Suppressor macrophage treated with lipopolysaccharide for 1 hour (primary cell): ENCODE measurements at regions not wholly inside any gene's neighbourhood (a gene's known extent, or its start where the extent isn't known, plus 50 kb on each side); places are given as distances from the start of the nearest gene placed in this dataset.

ENCODE experiments used
- DNase-seq, 3 donors: peaks; one replicate each; pipeline ENCODE4 v3.0.0-alpha.2; 2020 to 2022

- DNase-seq = no peak
Measured at GRCh38 chr18:7358989-7359726, 128.3 kb downstream of the LRRC30 start.

- DNase-seq = no peak
Measured at GRCh38 chr18:7360606-7361170, 129.8 kb downstream of the LRRC30 start.

DNA sequence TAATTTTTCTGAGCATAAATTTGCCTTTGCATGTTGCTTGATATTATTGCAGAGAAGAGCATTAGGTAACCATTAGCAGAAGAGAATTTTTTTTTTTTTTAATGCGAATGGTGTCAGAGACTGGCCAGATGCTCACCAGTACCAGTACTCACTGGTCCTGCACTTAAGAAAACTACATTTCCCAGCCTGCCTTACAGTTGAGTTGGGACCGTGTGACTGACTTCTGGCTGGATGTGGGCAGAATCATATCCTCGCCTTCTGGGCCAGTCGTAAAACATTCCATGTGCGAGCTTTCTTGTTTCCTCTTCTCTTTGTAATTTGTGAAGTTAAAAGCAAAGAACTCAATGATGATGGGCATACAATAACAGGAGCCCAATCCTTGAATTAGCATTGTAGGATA lies 132.4 kb downstream of the LRRC30 start:
- DNase-seq = no peak

DNA sequence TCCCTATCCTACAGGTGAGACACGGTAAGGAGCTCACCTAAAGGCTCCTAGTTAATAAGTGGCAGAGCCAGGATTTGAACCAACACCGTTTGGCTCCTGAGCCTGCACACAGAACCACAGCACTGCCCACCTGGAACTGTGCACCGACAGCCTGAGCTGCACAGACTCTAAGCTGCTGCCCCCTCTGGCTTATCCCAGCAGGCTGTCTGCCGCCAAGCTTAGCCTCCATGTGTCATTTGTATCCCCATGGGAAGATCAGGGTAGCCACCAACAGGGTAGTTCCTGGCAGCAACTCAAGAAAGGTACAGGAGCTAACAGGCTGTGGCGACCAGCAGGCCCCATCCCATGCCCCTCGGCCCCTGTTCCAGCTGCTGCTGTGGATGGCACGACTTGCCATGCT lies 135.7 kb downstream of the LRRC30 start:
- DNase-seq = no peak

DNA sequence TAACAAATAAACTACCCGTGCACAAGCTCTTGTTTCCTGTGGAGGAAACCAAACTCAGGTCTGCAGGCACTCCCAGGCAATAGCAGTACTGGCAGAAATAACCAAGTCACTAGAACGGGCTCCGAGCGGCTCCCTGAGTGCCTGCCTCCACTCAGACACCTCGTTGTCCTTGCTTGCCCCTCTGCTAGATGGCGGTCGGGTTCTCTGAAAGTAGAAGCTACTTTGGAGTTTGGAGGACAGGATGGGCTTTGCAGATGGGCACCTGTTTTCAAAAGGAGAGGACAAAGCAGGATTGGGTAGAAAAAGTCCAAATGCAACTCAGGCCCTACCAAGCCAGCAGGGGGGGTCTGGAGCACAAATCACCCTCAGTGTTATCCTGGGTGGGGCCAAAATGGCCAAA lies 136.4 kb downstream of the LRRC30 start:
- DNase-seq = no peak

GRCh38 chr18:7369006-7369405 lies 138.1 kb downstream of the LRRC30 start:
- no peak for DNase-seq

- no peak for DNase-seq
Measured at GRCh38 chr18:7370375-7370774, 139.5 kb downstream of the LRRC30 start.

- peak in 2 of 3 donors; percentile 8 to 12 for DNase-seq
Measured at GRCh38 chr18:7370802-7371201, 139.9 kb downstream of the LRRC30 start.

GRCh38 chr18:7373441-7373840 lies 142.6 kb downstream of the LRRC30 start:
- DNase-seq = peak in 1 of 3 donors; percentile 10

GRCh38 chr18:7381307-7381706 lies 150.4 kb downstream of the LRRC30 start:
- DNase-seq = no peak

DNA sequence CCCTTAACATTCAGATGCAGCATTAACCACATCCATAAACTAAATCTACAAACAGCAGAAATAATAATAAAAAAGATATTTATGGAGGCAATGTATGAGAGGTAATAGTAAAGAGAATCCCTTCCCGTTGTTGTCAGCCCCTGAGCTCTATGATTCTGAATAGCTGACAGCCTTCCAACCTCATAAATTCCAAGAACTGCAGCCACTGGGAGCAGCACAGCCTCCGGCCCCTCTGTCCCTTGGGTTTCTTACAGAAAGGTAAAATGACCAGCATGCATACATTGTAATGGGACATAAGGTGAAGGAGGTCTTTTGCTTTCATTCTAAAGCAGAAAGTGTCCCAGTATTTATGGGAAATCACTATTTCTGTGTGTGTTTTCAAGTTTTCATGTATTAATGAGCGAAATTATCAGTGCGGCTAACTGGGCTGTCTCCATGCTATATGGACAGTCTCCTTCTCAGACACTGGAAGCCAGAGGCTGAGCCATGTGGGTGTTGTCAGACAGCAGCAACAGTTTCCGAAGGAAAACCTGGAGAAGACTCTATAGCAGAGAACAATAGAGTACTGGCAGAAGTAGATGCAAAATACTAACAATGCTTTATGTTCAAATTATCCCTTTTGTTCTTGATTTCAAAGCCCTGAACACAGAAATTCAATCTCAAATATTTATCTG lies 151.6 kb downstream of the LRRC30 start:
- no peak for DNase-seq

DNA sequence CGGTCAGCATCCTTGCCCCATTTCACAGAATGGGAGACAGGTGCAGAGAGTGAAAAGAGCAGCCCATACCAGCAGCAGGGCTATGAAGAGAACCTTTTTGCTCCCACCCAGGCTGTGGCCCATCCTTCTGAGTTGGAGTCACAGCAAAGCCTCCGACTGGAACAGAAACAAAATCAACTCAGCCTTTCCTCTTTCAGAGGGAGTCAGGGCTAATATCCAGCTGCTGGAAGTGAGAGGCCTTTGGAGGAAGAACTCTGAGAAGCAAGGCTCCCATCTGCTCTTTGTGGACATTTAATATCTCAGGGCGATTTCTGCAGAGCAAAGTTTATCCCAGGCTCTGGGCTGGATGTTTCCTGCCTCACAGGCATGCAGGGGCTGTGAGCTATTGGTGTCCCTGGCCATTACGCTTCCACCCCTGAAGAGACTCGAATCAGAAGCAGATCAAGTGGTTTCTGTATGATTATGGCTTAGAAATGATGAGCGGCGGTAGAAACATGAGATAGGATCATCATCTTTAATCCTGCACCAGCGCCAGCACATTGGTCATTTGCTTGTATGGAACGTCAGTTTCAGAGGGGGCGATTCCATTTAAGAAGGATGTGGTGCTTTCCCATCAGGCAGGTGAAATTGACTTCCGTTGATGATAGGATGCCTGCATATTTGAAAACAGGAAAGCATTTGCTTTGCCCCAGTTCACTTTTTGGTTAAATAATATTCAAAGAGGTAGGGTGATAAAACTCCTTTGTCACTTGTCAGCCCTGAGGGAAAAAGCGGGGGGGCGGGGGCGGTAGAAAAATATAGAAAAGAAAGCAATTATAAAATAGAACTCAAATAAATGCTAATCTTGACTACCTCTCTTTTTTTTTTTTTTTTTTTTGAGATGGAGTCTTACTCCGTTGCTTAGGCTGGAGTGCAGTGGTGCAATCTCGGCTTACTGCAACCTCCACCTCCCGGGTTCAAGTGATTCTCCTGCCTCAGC lies 152.4 kb downstream of the LRRC30 start:
- DNase-seq = no peak

GRCh38 chr18:7388741-7389140 lies 157.9 kb downstream of the LRRC30 start:
- DNase-seq = no peak

DNA sequence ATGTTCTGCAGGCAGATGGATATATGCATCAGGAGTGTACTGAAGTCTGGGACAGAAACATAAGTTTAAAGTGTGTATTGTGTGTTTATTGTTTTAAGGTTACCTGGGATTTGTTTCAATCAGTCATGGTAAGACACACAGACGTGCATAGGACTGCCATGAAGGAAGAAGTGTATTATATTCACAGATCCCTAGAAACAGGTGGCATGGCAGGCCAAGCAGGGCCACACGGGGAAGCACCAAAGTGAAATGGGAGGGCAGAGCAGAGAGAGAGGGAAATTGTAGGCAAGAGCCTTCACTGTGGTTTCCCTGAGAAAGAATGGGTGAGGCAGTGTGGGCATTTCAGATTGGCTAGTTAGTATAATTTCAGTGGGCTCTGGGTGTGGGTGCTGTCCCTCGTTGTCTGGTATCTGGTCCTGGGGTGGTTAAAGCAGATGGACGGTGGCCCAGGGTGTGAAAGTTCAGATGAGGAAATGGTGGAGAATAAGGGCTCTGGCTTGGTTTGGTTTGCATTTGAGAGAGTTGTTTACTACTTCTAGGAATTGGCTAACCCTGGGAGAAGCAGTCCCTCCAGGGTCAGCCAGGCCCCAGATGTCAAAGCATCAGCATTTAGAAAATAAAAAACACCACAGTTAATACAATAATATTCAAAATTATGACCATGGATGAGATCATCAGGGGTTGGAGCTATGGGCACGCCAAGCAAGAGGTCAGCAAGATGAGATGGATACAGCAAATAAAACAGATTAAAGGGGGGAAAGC lies 160.0 kb downstream of the LRRC30 start:
- no peak for DNase-seq

GRCh38 chr18:7393080-7393479 lies 162.2 kb downstream of the LRRC30 start:
- no peak for DNase-seq

DNA sequence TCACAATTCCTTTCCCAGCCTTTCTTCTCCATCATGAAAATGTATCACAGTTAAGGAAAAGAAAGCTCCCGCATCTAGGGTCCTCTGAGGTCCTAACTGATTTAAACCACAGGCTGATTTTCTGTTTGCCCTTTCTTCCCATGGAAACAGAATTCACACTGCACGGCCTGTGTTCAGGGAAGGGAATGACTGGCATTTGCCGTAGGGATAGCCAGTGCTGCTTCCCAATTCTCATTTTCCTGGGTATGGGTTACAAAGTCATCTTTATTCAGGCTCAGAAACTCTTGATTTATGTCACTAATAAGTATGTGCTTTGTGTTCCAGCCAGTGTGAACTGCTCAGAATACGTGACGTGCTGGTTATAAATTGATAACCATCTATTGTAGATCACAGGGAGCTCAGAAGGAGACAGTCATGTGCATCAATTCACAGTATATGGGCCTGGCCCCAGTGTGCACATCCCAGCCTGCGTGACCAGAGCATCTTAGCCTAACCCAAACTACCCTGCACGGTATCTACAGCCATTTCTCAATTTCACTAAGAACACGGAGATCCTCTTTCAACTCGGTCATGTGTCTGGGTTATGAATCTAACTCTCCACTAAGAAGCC lies 163.3 kb downstream of the LRRC30 start:
- no peak for DNase-seq

DNA sequence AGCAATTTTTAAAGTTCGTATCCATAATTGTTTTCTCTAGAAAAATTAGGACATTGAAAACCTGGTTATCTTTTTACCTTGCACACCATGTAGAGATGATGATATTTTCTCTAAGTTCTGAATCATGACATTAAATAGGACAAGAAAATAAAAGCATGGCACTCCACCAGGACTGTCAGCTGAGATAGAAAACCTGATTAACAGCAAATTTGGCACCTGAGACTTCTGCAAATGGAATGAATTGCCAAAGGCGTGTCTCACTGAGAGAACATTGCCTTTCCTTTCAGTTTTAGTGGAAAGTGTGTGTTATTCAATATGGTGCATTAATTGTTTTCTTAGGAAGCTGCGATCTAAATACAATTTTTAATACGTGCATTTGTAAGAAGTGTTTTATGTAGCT lies 164.7 kb downstream of the LRRC30 start:
- no peak for DNase-seq

- no peak for DNase-seq
Measured at GRCh38 chr18:7413906-7414305, 153.2 kb upstream of the PTPRM start.

DNA sequence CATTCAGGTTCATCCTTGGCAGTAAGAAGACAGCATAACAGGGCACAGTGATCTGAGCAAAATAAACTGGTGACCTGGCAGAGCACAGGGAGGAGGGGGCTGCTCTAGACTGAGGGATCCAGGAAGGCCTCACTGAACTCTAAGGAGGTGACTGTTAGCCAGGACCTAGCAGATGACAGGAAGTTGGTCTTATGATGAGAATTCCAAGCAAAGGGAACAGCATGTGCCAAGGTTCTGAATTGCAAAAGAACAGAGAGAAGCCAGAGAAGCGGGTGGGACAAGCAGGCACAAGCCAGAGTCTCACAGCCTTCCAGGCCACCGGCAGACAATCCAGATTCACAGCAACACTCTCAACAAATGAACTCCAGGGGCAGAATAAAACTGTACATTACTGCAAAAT lies 152.7 kb upstream of the PTPRM start:
- DNase-seq = no peak

- DNase-seq = no peak
Measured at GRCh38 chr18:7415081-7415894, 151.8 kb upstream of the PTPRM start.

GRCh38 chr18:7417727-7418126 lies 149.4 kb upstream of the PTPRM start:
- DNase-seq = no peak
